GM23338 (cell line): ENCODE measurements at regions not wholly inside any gene's neighbourhood (a gene's known extent, or its start where the extent isn't known, plus 50 kb on each side); places are given as distances from the start of the nearest gene placed in this dataset.

ENCODE experiments used
- ATAC-seq: fragments of 200-7000 bp; cut with Tn5 transposase; 3 replicates; pipeline ENCODE4 v1.9.1; 2020
- DNase-seq: peaks from one replicate; pipeline ENCODE4 v3.0.0-alpha.2; 2015; ENCODE audit warnings: low spot score
- H2AFZ ChIP-seq: fragments of 200-600 bp; sonication (generic); 2 replicates; pipeline ENCODE4 v1.8.0; 2016; ENCODE audit warnings: antibody characterized with exemption, mild to moderate bottlenecking, moderate library complexity
- H3F3A ChIP-seq: fragments of 200-600 bp; sonication (generic); replicated peaks from 2 replicates; pipeline ENCODE4 v1.8.0; 2017; ENCODE audit warnings: antibody characterized with exemption, mixed run types, low read depth
- H3K27ac ChIP-seq: fragments of 200-600 bp; sonication (generic); 2 replicates; pipeline ENCODE4 v1.6.1; 2016; ENCODE audit warnings: low read depth
- H3K27me3 ChIP-seq: fragments of 200-600 bp; sonication (generic); 2 replicates; pipeline ENCODE4 v1.8.0; 2016; ENCODE audit warnings: mild to moderate bottlenecking, mixed run types, moderate library complexity; ENCODE audit not compliant: insufficient read depth
- H3K36me3 ChIP-seq: fragments of 200-600 bp; sonication (generic); 2 replicates; pipeline ENCODE4 v1.8.0; 2016; ENCODE audit warnings: mild to moderate bottlenecking; ENCODE audit not compliant: insufficient read depth
- H3K4me1 ChIP-seq: fragments of 200-600 bp; sonication (generic); 2 replicates; pipeline ENCODE4 v1.8.0; 2016; ENCODE audit warnings: mild to moderate bottlenecking, moderate library complexity; ENCODE audit not compliant: insufficient read depth
- H3K4me2 ChIP-seq: fragments of 200-600 bp; sonication (generic); 2 replicates; pipeline ENCODE4 v1.7.1; 2017; ENCODE audit warnings: mixed run types
- H3K4me3 ChIP-seq: fragments of 200-600 bp; sonication (generic); 2 replicates; pipeline ENCODE4 v1.6.1; 2016; ENCODE audit warnings: mixed run types
- H3K79me2 ChIP-seq: fragments of 200-600 bp; sonication (generic); replicated peaks from 2 replicates; pipeline ENCODE4 v1.8.0; 2017; ENCODE audit warnings: mild to moderate bottlenecking; ENCODE audit not compliant: insufficient read depth
- H3K9me2 ChIP-seq: fragments of 200-600 bp; sonication (generic); 2 replicates; pipeline ENCODE4 v1.8.0; 2017; ENCODE audit not compliant: insufficient read depth
- H4K20me1 ChIP-seq: fragments of 200-600 bp; sonication (generic); replicated peaks from 2 replicates; pipeline ENCODE4 v1.8.0; 2017; ENCODE audit warnings: mild to moderate bottlenecking; ENCODE audit not compliant: insufficient read depth
- H3K27ac Mint-ChIP-seq: 2 replicates; pipeline ENCODE4 v1.8.0; 2020; ENCODE audit warnings: inconsistent platforms, mild to moderate bottlenecking, moderate library complexity, mixed read lengths
- H3K27me3 Mint-ChIP-seq: 3 replicates; pipeline ENCODE4 v1.8.0; 2022; ENCODE audit warnings: low read depth, mild to moderate bottlenecking, moderate library complexity, mixed read lengths, inconsistent platforms; ENCODE audit not compliant: insufficient read depth, poor library complexity
- H3K36me3 Mint-ChIP-seq: 3 replicates; pipeline ENCODE4 v1.8.0; 2021; ENCODE audit warnings: low read depth, mild to moderate bottlenecking, inconsistent platforms, moderate library complexity, mixed read lengths
- H3K4me1 Mint-ChIP-seq: 3 replicates; pipeline ENCODE4 v1.8.0; 2020; ENCODE audit warnings: mild to moderate bottlenecking, inconsistent platforms, mixed read lengths
- H3K4me3 Mint-ChIP-seq: 3 replicates; pipeline ENCODE4 v1.8.0; 2021; ENCODE audit warnings: moderate library complexity, mild to moderate bottlenecking, inconsistent platforms, mixed read lengths
- H3K9me3 Mint-ChIP-seq: 3 replicates; pipeline ENCODE4 v1.8.0; 2020; ENCODE audit warnings: moderate library complexity, mild to moderate bottlenecking, inconsistent platforms, mixed read lengths
- CREB1 ChIP-seq: fragments of 250-450 bp; sonication (Bioruptor Pico); IDR thresholded peaks from 2 replicates; pipeline ENCODE4 v1.5.0; 2020; ENCODE audit warnings: low read depth, mild to moderate bottlenecking, moderate library complexity
- CTCF ChIP-seq, 2 experiments: fragments of 200-600 bp in 1 of 2; sonication (generic) in 1 of 2; conservative IDR thresholded peaks; 2 replicates each; pipeline versions ENCODE4 v1.5.1 to v1.6.1; 2016 to 2017; ENCODE audit warnings: antibody characterized with exemption in 2 of 2, low read depth in 2 of 2, mild to moderate bottlenecking in 2 of 2, moderate library complexity in 1 of 2
- ETS1 ChIP-seq: IDR thresholded peaks from 2 replicates; pipeline ENCODE4 v1.6.1; 2016; ENCODE audit warnings: antibody characterized with exemption
- EZH2 ChIP-seq: fragments of 200-600 bp; sonication (generic); IDR thresholded peaks from one replicate; pipeline ENCODE4 v1.8.0; 2017; ENCODE audit warnings: antibody characterized with exemption, mild to moderate bottlenecking, low read depth; ENCODE audit not compliant: unreplicated experiment
- EZH2phosphoT487 ChIP-seq: fragments of 200-600 bp; sonication (generic); IDR thresholded peaks from one replicate; pipeline ENCODE4 v1.8.1; 2018; ENCODE audit warnings: antibody characterized with exemption; ENCODE audit not compliant: unreplicated experiment
- JUNB ChIP-seq: IDR thresholded peaks from one replicate; pipeline ENCODE4 v1.6.1; 2016; ENCODE audit warnings: antibody characterized with exemption; ENCODE audit not compliant: unreplicated experiment
- NANOG ChIP-seq: IDR thresholded peaks from 2 replicates; pipeline ENCODE4 v1.6.1; 2016; ENCODE audit warnings: antibody characterized with exemption, borderline replicate concordance
- POLR2AphosphoS5 ChIP-seq: IDR thresholded peaks from 2 replicates; pipeline ENCODE4 v1.6.1; 2016; ENCODE audit warnings: antibody characterized with exemption, low read depth
- REST ChIP-seq: IDR thresholded peaks from one replicate; pipeline ENCODE4 v1.6.1; 2018; ENCODE audit warnings: antibody characterized with exemption; ENCODE audit not compliant: unreplicated experiment
- STAT1 ChIP-seq: IDR thresholded peaks from one replicate; pipeline ENCODE4 v1.6.1; 2016; ENCODE audit warnings: antibody characterized with exemption; ENCODE audit not compliant: unreplicated experiment
- ZNF114 ChIP-seq: fragments of 250-450 bp; sonication (Bioruptor Pico); IDR thresholded peaks from 2 replicates; pipeline ENCODE4 v1.5.0; 2020; ENCODE audit warnings: mild to moderate bottlenecking, moderate library complexity
- ZNF331 ChIP-seq: fragments of 250-450 bp; sonication (Bioruptor Pico); IDR thresholded peaks from 2 replicates; pipeline ENCODE4 v1.5.0; 2020; ENCODE audit warnings: low read depth, mild to moderate bottlenecking, moderate library complexity
- ZNF462 ChIP-seq: fragments of 250-450 bp; sonication (Bioruptor Pico); IDR thresholded peaks from 2 replicates; pipeline ENCODE4 v1.5.0; 2020; ENCODE audit warnings: mild to moderate bottlenecking, moderate library complexity

- ATAC-seq (no peak), DNase-seq (no peak)
- H3K9me3 Mint-ChIP-seq, result no peaks in the 10 kb centered on the region
- no peaks in the 10 kb centered on the region for H3K27me3 Mint-ChIP-seq
- H4K20me1 ChIP-seq, result no peaks in the 10 kb centered on the region
- peaks cover 8% of the 10 kb centered on the region for H3K4me1 Mint-ChIP-seq
- H3K9me2 ChIP-seq, result no peaks in the 10 kb centered on the region
- no peaks in the 10 kb centered on the region for H3K27me3 ChIP-seq
- no peak overlapping the region for H3K27ac ChIP-seq
- TF ChIP-seq EZH2phosphoT487 (no peak), JUNB (no peak), REST (no peak), NANOG (no peak), POLR2AphosphoS5 (no peak), ETS1 (no peak), ZNF114 (CRISPR knock-in tag) (no peak), CREB1 (CRISPR knock-in tag) (no peak), CTCF (conservative IDR thresholded peaks at IDR 0.05; ENCODE audit: low read depth in 2 of 2) (no peak), ZNF331 (CRISPR knock-in tag) (no peak), STAT1 (no peak), ZNF462 (CRISPR knock-in tag) (no peak), EZH2 (no peak)
- no peak overlapping the region for H3K4me3 ChIP-seq
- no peaks in the 10 kb centered on the region for H3K36me3 ChIP-seq
- no peak overlapping the region for H3K4me2 ChIP-seq
- no peak overlapping the region for H3K27ac Mint-ChIP-seq
- no peak overlapping the region for H2AFZ ChIP-seq
- H3K36me3 Mint-ChIP-seq, result no peaks in the 10 kb centered on the region
- H3K4me3 Mint-ChIP-seq, result no peak overlapping the region
- H3F3A ChIP-seq, result no peaks in the 10 kb centered on the region
- no peaks in the 10 kb centered on the region for H3K4me1 ChIP-seq
- H3K79me2 ChIP-seq, result no peaks in the 10 kb centered on the region
These were observed 105.5 kb downstream of the TDRD15 start for GRCh38 chr2:21229302-21229701.
